NCI-H1105 treated with DMSO at 0.1 percent for 48 hours (cell line): ENCODE measurements at regions not wholly inside any gene's neighbourhood (a gene's known extent, or its start where the extent isn't known, plus 50 kb on each side); places are given as distances from the start of the nearest gene placed in this dataset.
A peak's percentile ranks its signal among the peaks of the same experiment; 100 is the strongest.

Experiments used
- DNase-seq: peaks from one replicate; lab custom pipeline; 2025; lab: John Stamatoyannopoulos, UW

GRCh38 chr4:35423104-35423503 lies 821.2 kb downstream of the ARAP2 start:
- DNase-seq, result no peak

DNA sequence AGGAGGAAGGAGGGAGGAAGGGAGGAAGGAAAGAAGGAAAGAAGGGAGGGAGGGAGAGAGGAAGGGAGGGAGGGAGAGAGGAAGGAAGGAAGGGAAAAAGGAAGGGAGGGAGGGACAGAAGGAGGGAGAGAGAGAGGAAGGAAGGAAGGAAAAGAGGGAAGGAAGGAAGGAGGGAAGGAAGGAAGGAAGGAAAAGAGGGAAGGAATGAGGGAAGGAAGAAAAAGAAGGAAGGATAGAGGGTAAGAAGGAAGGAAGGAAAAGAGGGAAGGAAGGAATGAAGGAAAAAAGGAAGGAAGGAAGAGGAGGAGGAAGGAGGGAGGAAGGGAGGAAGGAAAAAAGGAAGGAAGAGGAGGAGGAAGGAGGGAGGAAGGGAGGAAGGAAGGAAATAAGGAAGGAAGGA lies 796.8 kb downstream of the ARAP2 start:
- no peak for DNase-seq

DNA sequence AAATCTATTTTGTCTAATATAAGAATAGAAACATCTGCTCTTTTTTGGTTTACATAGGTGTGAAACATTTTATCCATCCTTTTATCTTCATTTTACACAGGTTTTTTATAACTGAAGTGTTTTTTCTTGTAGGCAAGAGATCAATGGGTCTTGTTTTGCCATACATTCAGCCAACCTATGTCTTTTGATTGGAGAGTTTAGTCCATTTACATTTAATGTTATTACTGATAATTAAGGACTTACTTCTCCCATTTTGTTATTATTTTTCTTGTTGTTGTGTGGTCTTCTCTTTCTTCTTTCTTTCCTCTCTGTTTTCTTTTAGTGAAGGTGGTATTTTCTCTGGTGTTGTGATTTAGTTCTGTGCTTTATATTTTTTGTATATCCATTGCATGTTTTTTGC lies 785.3 kb downstream of the ARAP2 start:
- DNase-seq, result no peak

- DNase-seq, result no peak
Observed at GRCh38 chr4:35461931-35462659, 782.2 kb downstream of the ARAP2 start.

DNA sequence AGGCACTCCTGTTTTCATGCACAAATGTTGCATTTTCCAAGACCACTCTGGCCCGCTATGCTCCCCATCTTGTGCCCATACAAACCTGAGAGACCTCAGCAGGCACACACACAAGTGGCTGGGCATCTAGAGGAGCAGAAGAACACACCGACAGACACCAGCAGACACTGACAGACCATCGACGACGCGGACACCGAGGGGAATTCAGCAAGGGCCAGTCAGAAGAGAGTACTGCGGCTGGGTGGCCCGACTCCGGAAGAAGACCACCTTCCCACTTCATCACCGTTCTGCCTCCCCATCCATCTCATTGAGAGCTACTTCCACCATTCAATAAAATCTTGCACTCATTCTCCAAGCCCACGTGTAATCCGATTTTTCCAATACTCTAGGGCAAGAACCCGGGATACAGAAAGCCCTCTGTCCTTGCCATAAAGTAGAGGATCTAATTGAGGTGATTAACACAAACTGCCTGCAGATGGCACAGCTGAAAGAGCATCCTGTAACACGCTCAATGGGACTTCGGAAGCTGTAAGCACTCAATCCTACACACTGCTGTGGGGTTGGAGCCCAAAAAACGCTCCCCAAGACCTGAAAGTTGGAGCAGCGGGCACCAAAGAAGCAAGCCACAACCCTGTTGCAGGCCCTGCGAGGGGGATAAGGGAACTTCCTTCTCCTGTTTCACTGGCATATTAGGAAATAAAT lies 780.9 kb downstream of the ARAP2 start:
- no peak for DNase-seq

DNA sequence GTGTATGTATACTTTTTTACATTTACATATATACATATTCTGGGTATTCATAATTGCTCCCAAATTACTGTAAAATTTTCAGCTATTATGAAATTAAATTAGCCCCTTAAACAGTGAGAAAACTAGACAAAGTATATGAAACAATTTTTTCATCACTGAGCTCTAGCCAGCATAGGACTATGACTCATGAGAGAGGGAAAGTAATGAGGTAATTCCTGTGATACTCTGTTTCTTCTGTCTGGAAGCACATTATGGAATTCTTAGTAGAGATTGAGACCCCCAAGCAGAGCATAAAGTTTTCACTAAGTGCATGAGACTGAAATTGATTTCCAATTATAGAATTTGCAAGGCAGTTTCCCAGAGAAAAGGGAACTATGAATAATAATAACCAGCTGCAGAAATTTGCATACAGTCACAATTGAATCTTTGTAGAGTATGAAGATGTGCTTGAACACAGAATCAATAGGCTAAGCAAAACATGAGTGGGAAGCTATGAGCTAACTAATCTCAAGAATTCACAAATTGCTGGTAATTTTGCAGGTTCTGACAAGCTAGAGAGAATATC lies 779.3 kb downstream of the ARAP2 start:
- peak; percentile 21 for DNase-seq

- DNase-seq, result no peak
Observed at GRCh38 chr4:35491093-35491492, 753.2 kb downstream of the ARAP2 start.

DNA sequence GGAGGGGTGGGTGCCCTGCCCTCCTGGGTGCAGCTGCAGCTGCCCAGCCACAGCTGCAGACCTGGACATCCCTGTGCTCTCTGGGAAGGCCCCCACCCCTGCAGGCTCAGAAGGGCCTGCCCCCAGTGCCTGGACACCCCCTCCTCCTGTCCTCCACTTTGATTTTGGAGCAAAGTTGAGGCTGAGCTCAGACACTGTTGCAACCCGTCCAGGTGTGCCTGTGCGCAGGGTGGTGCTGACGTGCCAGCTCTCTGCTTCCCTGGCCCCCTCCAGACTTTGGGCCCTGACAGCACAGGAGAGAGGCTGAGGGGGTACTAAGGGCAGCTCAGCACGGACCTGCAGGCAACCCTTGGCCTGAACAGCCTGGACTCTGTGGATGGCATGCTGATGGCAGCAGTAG lies 750.3 kb downstream of the ARAP2 start:
- DNase-seq, result no peak

- DNase-seq, result no peak
Observed at GRCh38 chr4:35494955-35495354, 749.4 kb downstream of the ARAP2 start.

DNA sequence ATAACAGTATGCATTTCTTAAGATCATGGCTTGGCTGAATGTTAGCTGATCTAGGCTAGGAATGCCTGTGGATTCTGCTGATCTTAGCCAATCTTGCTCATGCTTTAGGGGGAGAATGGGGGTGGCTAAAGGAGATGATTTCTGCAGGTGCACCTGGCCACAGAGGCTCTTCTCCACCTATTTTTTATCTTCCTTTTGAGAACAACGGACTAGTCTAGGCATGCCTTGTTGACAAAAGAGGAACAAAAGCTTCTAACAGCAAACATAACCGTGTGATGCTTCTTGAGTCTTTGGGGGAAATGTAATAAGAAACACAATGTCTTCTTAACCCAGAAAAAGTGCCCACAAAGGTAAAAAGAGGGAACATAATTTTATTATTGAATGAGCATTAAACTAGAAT lies 743.5 kb downstream of the ARAP2 start:
- DNase-seq, result peak; percentile 47

GRCh38 chr4:35503435-35503834 lies 740.9 kb downstream of the ARAP2 start:
- no peak for DNase-seq

DNA sequence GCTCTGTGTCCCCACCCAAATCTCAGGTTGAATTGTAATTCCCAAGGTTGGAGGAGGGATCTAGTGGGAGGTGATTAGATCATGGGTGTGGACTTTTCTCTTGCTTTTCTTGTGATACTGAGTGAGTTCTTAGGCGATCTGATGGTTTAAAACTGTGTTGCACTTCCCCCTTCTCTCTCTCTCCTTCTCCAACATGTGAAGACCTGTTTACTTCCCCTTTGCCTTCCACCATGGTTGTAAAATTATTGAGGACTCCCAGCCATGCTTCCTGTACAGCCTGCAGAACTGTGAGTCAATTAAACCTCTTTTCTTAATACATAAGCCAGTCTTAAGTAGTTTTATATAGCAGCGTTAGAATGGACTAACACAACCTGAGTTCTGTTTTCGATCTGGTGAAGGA lies 738.2 kb downstream of the ARAP2 start:
- no peak for DNase-seq

GRCh38 chr4:35511851-35512250 lies 732.5 kb downstream of the ARAP2 start:
- no peak for DNase-seq

DNA sequence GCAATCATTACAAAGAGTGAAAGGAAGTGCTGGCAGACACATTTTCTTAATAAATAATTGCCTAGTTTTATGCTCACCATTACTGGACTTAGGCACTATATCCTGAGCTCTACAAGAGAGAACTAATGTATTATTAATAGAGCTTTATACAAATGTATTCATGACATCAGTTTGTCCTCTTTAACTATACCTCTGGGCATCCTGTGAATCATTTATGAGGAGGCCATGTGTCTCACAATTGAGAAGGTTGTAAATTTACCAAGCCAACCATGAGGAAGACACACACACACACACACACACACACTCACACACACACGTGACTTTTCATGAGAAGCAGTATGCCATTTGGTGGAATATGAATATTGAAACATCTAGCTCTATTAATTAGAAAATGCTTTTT lies 728.2 kb downstream of the ARAP2 start:
- DNase-seq, result no peak

DNA sequence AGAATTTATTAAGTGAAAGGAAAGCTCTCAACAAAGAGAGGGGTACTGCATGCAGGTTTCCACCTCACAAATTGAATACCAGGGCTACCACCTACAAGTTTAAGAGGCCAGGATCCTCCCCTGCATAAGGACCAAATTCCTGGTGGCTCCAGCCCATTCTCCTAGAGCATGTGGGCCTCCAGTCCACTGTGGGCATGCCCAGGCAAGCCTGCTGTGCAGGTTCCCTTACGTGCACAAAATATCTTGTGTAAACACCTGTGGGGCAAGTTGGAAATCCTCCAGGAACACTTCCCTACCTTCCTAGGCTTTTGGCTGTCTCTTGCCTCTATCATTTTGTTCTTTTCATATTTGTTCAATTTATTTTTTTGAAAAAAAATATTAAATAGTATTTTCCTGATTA lies 724.3 kb downstream of the ARAP2 start:
- peak; percentile 53 for DNase-seq

- DNase-seq, result no peak
Observed at GRCh38 chr4:35521682-35522081, 722.6 kb downstream of the ARAP2 start.

- peak; percentile 19 for DNase-seq
Observed at GRCh38 chr4:35525192-35525978, 718.9 kb downstream of the ARAP2 start.

GRCh38 chr4:35526456-35526855 lies 717.9 kb downstream of the ARAP2 start:
- no peak for DNase-seq

GRCh38 chr4:35534962-35535361 lies 709.4 kb downstream of the ARAP2 start:
- DNase-seq, result no peak

DNA sequence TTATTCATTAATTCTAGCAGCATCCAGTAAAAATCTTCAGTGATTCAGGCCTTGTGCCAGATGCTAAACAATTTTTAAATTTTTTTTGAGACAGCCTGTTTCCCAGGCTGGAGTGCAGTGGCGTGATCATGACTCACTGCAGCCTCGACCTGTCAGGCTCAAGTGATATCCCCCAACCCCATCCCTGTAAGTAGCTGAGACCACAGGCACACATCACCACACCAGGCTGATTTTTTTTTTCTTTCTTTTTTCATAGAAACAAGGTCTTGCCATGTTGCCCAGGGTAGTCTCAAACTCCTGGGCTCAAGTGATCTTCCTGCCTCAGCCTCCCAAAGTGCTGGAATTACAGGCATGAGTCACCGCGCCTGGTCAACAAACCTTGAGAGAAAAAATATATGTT lies 705.5 kb downstream of the ARAP2 start:
- DNase-seq, result no peak

- no peak for DNase-seq
Observed at GRCh38 chr4:35539404-35540055, 704.8 kb downstream of the ARAP2 start.
